Activated CD4-positive, alpha-beta T cell treated with anti-CD3 and anti-CD28 coated beads for 36 hours (primary cell): ENCODE measurements at regions not wholly inside any gene's neighbourhood (a gene's known extent, or its start where the extent isn't known, plus 50 kb on each side); places are given as distances from the start of the nearest gene placed in this dataset.
"Not testable (repeated sequence)": the region's sequence is repeated elsewhere in the genome, so short reads cannot be mapped to it uniquely, and the experiment has no call there.

Source experiments
- ATAC-seq: fragments of 200-7000 bp; cut with Tn5 transposase; one replicate; pipeline ENCODE4 v1.10.0; 2021; ENCODE audit warnings: mild to moderate bottlenecking, moderate library complexity
- CTCF ChIA-PET: fragments of 350-600 bp; sonication (Branson Sonifier 250); formaldehyde crosslinking; loops from one replicate; lab custom pipeline; 2021; ENCODE audit warnings: antibody characterized with exemption; lab: Charles Lee
- POLR2A ChIA-PET: fragments of 350-600 bp; sonication (Branson Sonifier 250); formaldehyde crosslinking; loops from one replicate; lab custom pipeline; 2021; ENCODE audit warnings: antibody characterized with exemption, inconsistent platforms; lab: Charles Lee
- DNase-seq: peaks from one replicate; pipeline ENCODE4 v3.0.0-alpha.2; 2020
- H3K27ac Mint-ChIP-seq: one replicate; pipeline ENCODE4 v1.8.0; 2021; ENCODE audit warnings: mixed read lengths
- H3K27me3 Mint-ChIP-seq: one replicate; pipeline ENCODE4 v1.8.0; 2021; ENCODE audit warnings: mixed read lengths
- H3K36me3 Mint-ChIP-seq: one replicate; pipeline ENCODE4 v1.8.0; 2021; ENCODE audit warnings: low read depth, mixed read lengths
- H3K4me1 Mint-ChIP-seq: one replicate; pipeline ENCODE4 v1.8.0; 2021; ENCODE audit warnings: mixed read lengths
- H3K4me3 Mint-ChIP-seq: one replicate; pipeline ENCODE4 v1.8.0; 2021; ENCODE audit warnings: mild to moderate bottlenecking, moderate library complexity, mixed read lengths
- H3K9me3 Mint-ChIP-seq: one replicate; pipeline ENCODE4 v1.8.0; 2021; ENCODE audit warnings: low read depth, mixed read lengths
- intact Hi-C, 2 experiments: fragments of 100-400 bp; cut with DNase I in 1 of 2; cut with micrococcal nuclease in 1 of 2; formaldehyde crosslinking; loops; one replicate each; pipeline versions ENCODE4 v1.14.2 to v1.15.1; 2022 to 2024; cut with DNase I, micrococcal nuclease

DNA sequence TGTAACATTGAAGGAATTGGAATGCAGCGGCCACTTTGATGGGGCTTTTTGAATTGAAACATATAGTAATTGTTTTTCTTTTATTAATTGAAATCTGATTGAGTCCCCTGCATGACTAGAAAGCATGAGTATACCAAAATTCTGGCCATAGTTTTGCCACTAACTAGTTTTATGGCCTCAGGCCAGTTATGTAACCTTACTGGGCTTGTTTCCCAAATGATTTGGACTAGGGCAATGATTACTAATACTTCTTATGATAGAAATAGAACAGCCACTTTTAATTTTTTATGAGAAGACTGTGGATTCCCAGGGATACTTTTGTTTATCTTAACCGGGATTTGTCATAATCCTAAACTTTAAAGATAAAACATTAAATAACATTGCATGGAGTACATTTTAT, 106.9 kb upstream of the GOLGA6L4 start:
- not testable (repeated sequence) for DNase-seq, ATAC-seq

DNA sequence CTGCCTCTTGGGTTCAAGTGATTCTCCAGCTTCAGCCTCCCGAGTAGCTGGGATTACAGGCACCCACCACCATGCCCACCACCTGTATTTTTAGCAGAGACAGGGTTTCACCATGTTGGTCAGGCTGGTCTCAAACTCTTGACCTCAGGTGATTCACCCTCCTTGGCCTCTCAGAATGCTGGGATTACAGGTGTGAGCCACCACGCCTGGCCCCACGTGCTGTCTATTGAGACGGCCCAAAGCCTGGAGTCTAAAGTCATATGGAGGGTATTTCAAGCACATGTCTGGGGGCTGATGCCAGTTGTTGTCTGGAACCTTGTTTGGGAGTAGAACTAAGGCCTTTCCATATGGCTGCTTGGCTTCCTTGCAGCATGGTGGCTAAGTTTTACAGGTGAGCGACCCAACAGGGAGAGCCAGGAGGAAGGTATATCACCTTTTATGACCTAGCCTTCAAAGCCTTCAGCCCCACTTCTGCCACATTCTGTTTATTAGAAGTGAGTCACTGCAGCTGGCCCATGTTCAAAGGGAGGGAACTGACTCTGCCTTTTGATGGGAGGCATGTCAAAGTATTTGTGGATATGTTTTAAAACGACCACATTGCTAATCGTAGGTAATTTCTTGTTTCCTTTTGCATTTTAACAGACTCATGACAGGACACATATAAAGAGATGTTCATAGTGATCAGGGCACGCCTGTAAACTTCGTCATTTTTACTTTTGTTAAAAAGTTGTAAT, 105.3 kb upstream of the GOLGA6L4 start:
- H3K4me3 Mint-ChIP-seq, DNase-seq, H3K9me3 Mint-ChIP-seq, POLR2A ChIA-PET, H3K27me3 Mint-ChIP-seq, H3K27ac Mint-ChIP-seq, CTCF ChIA-PET, ATAC-seq, intact Hi-C loops, H3K36me3 Mint-ChIP-seq, H3K4me1 Mint-ChIP-seq: not testable (repeated sequence)

More for the DNA sequence above, 106.9 kb upstream of the GOLGA6L4 start:
- H3K36me3 Mint-ChIP-seq, H3K27me3 Mint-ChIP-seq, H3K9me3 Mint-ChIP-seq, CTCF ChIA-PET, H3K4me1 Mint-ChIP-seq, POLR2A ChIA-PET, H3K4me3 Mint-ChIP-seq, intact Hi-C loops, H3K27ac Mint-ChIP-seq: not testable (repeated sequence)

DNA sequence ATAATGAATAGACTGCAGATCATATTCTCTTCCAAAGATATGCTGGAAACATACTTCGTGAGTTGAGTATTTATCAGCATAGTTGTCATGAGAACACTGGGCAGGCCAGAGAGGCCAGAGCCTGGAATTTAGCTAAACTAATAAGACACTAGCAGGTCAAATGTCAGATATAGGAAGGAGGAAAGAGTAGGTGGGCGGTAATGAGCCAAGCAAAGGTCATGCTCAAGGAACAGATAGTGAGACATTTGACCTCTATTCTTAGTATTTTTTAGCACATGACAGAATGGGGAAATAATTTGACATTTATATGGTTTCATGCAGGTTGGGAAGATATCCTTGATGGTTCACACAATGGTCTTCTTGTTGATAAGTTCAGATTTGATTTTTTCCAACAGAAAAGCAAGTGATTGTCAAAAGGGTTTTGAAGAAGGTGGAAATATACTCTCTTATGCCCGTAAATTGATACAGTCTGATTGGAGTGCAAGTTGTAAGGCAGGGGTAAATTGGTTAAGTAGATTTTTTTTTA, 99.6 kb upstream of the GOLGA6L4 start:
- POLR2A ChIA-PET, DNase-seq, H3K9me3 Mint-ChIP-seq, H3K4me1 Mint-ChIP-seq, intact Hi-C loops, H3K27me3 Mint-ChIP-seq, H3K36me3 Mint-ChIP-seq, H3K27ac Mint-ChIP-seq, ATAC-seq, H3K4me3 Mint-ChIP-seq, CTCF ChIA-PET: not testable (repeated sequence)

DNA sequence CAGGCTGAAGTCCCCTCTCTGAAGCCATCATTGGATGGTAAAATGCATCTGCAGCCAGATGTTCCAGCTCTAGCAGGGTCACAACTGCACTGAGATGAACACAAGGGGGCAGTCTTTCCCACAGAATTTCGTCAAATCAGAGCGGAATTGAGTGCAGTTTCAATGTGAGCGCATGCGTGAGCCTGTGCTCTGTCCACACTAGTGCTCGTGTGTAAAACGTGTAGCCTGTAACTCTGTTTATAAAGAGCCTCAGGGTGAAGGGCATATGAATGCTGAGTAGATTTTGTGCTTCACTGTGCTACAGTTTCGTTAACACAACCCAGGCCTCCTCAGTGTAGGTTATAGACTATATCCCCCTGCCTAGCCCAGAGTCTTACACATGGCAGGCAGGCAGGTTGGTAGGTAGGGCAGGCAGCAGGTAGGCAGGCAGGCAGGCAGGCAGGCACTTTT, 92.7 kb upstream of the GOLGA6L4 start:
- ChIA-PET CTCF (interaction anchor here (0.6 kb wide), 1 partner anchor 1158 kb away, joined by 3 read pairs; no protein-coding TSS in a partner anchor), POLR2A (no interaction called here)
- no peaks in the 10 kb centered on the region for H3K9me3 Mint-ChIP-seq
- DNase-seq, result peak; percentile 88
- no peaks in the 10 kb centered on the region for H3K36me3 Mint-ChIP-seq
- H3K4me3 Mint-ChIP-seq, result peak overlapping the region; percentile 25
- H3K27me3 Mint-ChIP-seq, result no peaks in the 10 kb centered on the region
- peak overlapping the region; percentile 17 for H3K27ac Mint-ChIP-seq
- peaks cover 6% of the 10 kb centered on the region for H3K4me1 Mint-ChIP-seq
- intact Hi-C loops, result no loop called here
- ATAC-seq, result peak; percentile 100

DNA sequence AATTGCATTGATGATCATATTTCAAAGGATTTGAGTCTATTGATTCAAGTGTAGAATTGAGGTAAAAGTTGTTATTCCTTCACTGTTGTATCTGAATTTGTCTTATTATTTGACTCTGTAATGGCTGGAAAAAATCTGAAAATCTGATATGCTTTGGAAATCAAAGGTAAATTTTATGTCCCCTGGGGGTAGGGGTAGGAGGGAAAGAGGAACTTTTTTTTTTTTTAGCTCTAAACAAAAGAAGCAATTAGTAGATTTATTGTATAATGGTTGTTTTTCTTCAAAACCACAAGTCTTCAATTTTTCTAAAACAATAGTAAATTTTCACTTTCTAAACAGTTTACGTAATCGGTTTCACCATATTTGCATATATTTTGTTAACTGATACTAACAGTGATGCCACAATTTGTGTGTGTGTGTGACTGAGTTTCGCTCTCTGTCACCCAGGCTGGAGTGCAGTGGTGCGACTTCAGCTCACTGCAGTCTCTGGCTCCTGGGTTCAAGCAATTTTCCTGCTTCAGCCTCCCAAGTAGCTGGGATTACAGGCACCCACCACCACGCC, 91.7 kb upstream of the GOLGA6L4 start:
- DNase-seq (no peak), ATAC-seq (no peak)
- Mint-ChIP-seq H3K4me1 (peaks cover 6% of the 10 kb centered on the region), H3K9me3 (no peaks in the 10 kb centered on the region), H3K27me3 (no peaks in the 10 kb centered on the region), H3K27ac (no peak overlapping the region), H3K4me3 (no peak overlapping the region), H3K36me3 (no peaks in the 10 kb centered on the region)
- CTCF ChIA-PET, result no interaction called here
- intact Hi-C loops, result no loop called here
- POLR2A ChIA-PET, result no interaction called here

DNA sequence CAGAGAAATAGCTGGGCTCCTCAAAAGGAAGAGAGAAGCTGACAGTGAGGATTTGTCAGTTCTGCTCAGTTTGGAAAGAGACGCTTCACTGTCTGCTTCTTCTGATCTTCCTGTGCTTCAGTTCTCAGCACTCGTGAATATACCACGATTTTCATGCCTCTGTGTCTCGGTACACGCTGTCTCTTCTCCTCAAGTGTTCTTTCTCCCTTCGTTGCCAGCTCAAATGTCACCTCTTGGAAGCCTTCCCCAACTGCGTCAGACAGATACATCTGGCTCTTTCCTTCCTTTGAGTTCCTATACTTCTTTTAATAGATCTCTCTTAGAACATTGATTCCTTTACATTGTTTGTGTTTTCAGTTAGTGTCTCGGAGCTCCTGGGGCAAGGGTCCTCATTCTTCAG, 90.6 kb upstream of the GOLGA6L4 start:
- DNase-seq, ATAC-seq, H3K4me1 Mint-ChIP-seq, H3K36me3 Mint-ChIP-seq, intact Hi-C loops, H3K27me3 Mint-ChIP-seq, POLR2A ChIA-PET, CTCF ChIA-PET, H3K4me3 Mint-ChIP-seq, H3K9me3 Mint-ChIP-seq, H3K27ac Mint-ChIP-seq: not testable (repeated sequence)

DNA sequence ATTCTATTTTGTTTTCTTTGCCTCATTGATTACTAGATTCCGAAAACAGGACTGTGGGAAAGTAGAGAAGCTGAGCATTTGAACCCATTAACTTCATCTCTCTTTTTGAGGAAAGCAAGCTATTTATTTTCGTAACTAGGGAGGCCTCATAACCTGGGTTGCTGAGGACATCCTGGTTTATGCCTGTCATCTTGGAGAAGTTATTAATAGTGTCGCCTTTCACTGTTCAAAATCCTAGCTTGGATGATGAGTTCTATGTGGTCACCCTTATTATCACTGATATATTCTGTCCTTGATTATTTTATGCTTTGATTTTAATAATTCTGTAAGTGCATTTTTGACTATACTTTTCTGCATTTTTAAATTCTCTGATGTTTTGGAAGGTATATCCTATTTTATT, 89.3 kb upstream of the GOLGA6L4 start:
- ATAC-seq, H3K27me3 Mint-ChIP-seq, H3K4me3 Mint-ChIP-seq, H3K9me3 Mint-ChIP-seq, intact Hi-C loops, H3K4me1 Mint-ChIP-seq, H3K36me3 Mint-ChIP-seq, DNase-seq, H3K27ac Mint-ChIP-seq, POLR2A ChIA-PET: not testable (repeated sequence)
- CTCF ChIA-PET, result interaction anchor here (0.6 kb wide), 1 partner anchor 1054 kb away, joined by 3 read pairs; no protein-coding TSS in a partner anchor

DNA sequence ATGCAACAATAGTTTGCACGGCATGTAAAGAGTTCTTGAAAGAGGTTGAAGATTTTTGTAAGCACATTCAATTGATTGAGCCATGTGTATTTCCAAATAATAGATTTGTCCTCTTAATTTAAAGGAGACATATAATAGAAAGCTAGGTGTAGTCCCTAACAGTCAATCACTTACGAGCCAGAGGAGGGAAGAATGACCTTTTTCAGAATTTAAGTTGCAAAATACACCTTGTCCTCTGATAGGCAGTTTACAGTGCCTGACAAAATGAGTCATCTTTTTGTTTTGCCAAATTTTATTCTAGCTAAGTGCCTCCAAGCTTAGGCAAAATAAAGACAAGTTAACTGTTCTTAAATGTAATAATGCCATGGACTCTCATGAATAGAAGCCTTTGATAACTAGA, 88.3 kb upstream of the GOLGA6L4 start:
- H3K27ac Mint-ChIP-seq, H3K27me3 Mint-ChIP-seq, intact Hi-C loops, H3K4me1 Mint-ChIP-seq, H3K9me3 Mint-ChIP-seq, CTCF ChIA-PET, ATAC-seq, H3K4me3 Mint-ChIP-seq, H3K36me3 Mint-ChIP-seq, POLR2A ChIA-PET, DNase-seq: not testable (repeated sequence)

DNA sequence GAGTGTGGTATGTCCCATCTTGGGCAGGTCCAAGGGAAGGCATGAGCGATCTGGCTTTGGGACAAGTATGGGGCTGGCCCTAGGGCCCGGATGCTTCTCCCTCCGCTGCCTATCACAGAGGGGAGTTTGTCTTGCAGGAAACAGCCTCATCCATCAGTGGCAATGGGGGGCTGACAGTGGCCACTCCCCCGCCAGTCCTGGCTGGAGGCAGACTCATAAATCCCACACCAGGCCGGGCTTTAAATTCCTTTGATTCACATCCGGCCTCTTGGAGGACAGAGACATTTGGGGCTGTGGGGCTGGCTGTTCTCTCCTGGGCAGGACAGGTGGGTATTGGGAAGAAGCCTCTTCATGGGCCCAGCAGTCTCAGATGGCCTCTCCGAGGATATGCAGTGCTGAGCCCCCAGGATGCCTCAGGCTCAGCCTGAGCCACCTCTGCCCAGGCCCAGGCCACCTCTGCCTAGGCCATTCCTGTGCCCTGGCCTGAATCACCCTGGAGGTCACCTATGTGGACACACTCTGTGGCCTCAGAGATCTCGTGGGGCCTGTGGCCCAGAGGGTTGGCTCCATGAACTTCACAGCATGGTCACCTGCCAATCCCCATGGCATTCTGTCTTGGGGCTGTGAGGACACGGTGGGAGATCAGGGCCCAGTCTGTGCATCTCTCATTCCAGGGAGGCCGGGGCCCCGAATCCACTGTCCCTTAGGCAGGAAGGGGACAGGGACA, 84.2 kb upstream of the GOLGA6L4 start:
- Mint-ChIP-seq H3K4me3 (no peak overlapping the region), H3K9me3 (no peaks in the 10 kb centered on the region), H3K27me3 (no peaks in the 10 kb centered on the region), H3K4me1 (no peaks in the 10 kb centered on the region), H3K27ac (no peak overlapping the region), H3K36me3 (no peaks in the 10 kb centered on the region)
- no peak for DNase-seq
- no peak for ATAC-seq
- POLR2A ChIA-PET, result no interaction called here
- intact Hi-C loops, result no loop called here
- CTCF ChIA-PET, result no interaction called here

DNA sequence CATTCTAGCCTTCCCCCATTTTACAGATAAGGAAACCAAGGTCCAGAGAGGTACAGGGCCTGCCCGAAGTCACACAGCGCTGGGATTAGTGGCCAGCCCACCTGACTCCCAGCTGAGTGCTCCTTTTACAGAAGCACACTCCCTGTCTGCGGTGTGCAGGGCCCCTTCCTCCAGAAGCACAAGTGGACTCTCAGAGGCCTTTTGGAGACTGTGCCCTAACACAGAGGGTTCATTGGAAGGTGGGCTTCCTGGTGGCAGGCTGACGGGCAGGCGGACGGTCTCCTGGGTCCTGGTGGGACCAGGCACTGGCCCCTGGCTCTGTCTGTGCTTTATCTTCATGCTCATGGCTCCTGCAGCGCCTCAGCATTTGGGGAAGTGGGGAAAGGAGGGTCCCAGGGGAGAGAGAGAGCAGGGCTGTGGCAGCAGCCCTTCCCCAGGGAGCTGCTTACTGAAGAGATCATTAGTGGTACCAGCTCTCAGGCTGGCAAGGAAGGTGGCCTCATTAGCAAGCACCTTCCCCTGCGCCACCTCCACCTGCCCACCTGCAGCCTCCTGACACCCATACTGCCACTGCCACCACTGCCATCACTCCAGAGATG, 83.1 kb upstream of the GOLGA6L4 start:
- H3K9me3 Mint-ChIP-seq, POLR2A ChIA-PET, ATAC-seq, H3K4me3 Mint-ChIP-seq, DNase-seq, H3K27ac Mint-ChIP-seq, H3K27me3 Mint-ChIP-seq, H3K4me1 Mint-ChIP-seq, CTCF ChIA-PET, intact Hi-C loops, H3K36me3 Mint-ChIP-seq: not testable (repeated sequence)

DNA sequence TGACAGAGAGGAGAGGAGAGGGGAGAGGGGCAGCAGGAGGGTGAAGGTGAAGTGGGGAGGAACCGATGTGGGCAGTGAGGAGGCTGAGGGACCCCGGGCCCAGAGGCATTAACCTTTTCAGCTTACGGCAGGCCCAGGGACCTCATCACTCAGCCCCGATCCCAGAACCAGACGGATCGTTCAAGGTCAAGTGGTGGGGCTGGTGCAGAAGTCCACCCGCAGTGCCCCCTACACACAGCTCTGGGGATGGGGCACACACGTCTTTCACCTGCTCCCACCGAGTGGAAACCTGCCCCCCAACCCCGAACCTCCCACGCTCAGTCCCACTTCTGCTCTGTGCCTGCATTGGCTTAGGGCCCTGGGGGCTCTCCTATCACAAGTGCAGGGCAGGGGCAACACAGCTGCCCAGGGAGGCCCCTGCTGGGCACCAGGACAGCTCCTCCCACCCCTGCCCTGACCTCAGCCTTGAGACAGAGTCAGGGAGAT, 81.9 kb upstream of the GOLGA6L4 start:
- H3K27me3 Mint-ChIP-seq, H3K36me3 Mint-ChIP-seq, H3K4me1 Mint-ChIP-seq, ATAC-seq, DNase-seq, H3K9me3 Mint-ChIP-seq, CTCF ChIA-PET, H3K4me3 Mint-ChIP-seq, POLR2A ChIA-PET, H3K27ac Mint-ChIP-seq, intact Hi-C loops: not testable (repeated sequence)
